Nucleus accumbens (tissue), 56 donors: ENCODE measurements at regions not wholly inside any gene's neighbourhood (a gene's known extent, or its start where the extent isn't known, plus 50 kb on each side); places are given as distances from the start of the nearest gene placed in this dataset.

ENCODE experiments used
- DNase-seq, 56 donors: peaks; one replicate each; lab custom pipeline; 2025; lab: John Stamatoyannopoulos, UW

GRCh38 chr11:15649371-15650104 lies 534.8 kb downstream of the INSC start:
- DNase-seq = no peak

GRCh38 chr11:15650105-15650938 lies 535.6 kb downstream of the INSC start:
- peak in 55 of 56 donors; percentile 17 to 95 (median 79) for DNase-seq

- no peak for DNase-seq
These were observed 536.3 kb downstream of the INSC start for GRCh38 chr11:15651033-15651432.

- peak in 4 of 56 donors; percentile 2 to 6 (median 4) for DNase-seq
These were observed 537.1 kb downstream of the INSC start for GRCh38 chr11:15651816-15652215.

GRCh38 chr11:15653191-15653710 lies 538.5 kb downstream of the INSC start:
- DNase-seq = no peak

GRCh38 chr11:15654451-15654850 lies 539.7 kb downstream of the INSC start:
- DNase-seq = no peak

GRCh38 chr11:15655552-15655951 lies 540.8 kb downstream of the INSC start:
- no peak for DNase-seq

- DNase-seq = no peak
These were observed 542.5 kb downstream of the INSC start for GRCh38 chr11:15657264-15657663.

GRCh38 chr11:15660496-15660895 lies 545.8 kb downstream of the INSC start:
- DNase-seq = no peak

GRCh38 chr11:15662285-15662684 lies 547.6 kb downstream of the INSC start:
- DNase-seq = no peak

GRCh38 chr11:15663777-15664218 lies 549.1 kb downstream of the INSC start:
- DNase-seq = peak in 2 of 56 donors; percentile 2 to 28

- no peak for DNase-seq
These were observed 550.7 kb downstream of the INSC start for GRCh38 chr11:15665368-15665871.

GRCh38 chr11:15667127-15667725 lies 552.5 kb downstream of the INSC start:
- no peak for DNase-seq

- DNase-seq = no peak
These were observed 554.0 kb downstream of the INSC start for GRCh38 chr11:15668718-15669117.

- no peak for DNase-seq
These were observed 555.9 kb downstream of the INSC start for GRCh38 chr11:15670520-15671070.

GRCh38 chr11:15671216-15671615 lies 556.5 kb downstream of the INSC start:
- DNase-seq = no peak

GRCh38 chr11:15672825-15673224 lies 558.1 kb downstream of the INSC start:
- no peak for DNase-seq

- peak in 1 of 56 donors; percentile 10 for DNase-seq
These were observed 558.7 kb downstream of the INSC start for GRCh38 chr11:15673408-15673831.

- DNase-seq = no peak
These were observed 560.0 kb downstream of the INSC start for GRCh38 chr11:15674756-15675155.

- no peak for DNase-seq
These were observed 561.0 kb downstream of the INSC start for GRCh38 chr11:15675683-15676082.
